T-helper 2 cell treated with Interferon-gamma antibody and Interleukin-4, amounts not matched to agents 5 μg/mL and 100 μg/mL, for 36 hours (primary cell): ENCODE measurements at regions not wholly inside any gene's neighbourhood (a gene's known extent, or its start where the extent isn't known, plus 50 kb on each side); places are given as distances from the start of the nearest gene placed in this dataset.

Experiments used
- DNase-seq: peaks from one replicate; pipeline ENCODE4 v3.0.0; 2021; ENCODE audit warnings: low spot score
- H3K27ac Mint-ChIP-seq: one replicate; pipeline ENCODE4 v1.8.0; 2021; ENCODE audit warnings: mild to moderate bottlenecking, mixed read lengths
- H3K27me3 Mint-ChIP-seq: one replicate; pipeline ENCODE4 v1.8.0; 2021; ENCODE audit warnings: low read depth, mixed read lengths
- H3K36me3 Mint-ChIP-seq: one replicate; pipeline ENCODE4 v1.8.0; 2021; ENCODE audit warnings: low read depth, mixed read lengths
- H3K4me1 Mint-ChIP-seq: one replicate; pipeline ENCODE4 v1.8.0; 2021; ENCODE audit warnings: low read depth, mixed read lengths
- H3K4me3 Mint-ChIP-seq: one replicate; pipeline ENCODE4 v1.8.0; 2022; ENCODE audit warnings: mild to moderate bottlenecking, moderate library complexity, mixed read lengths
- H3K9me3 Mint-ChIP-seq: one replicate; pipeline ENCODE4 v1.8.0; 2021; ENCODE audit warnings: mixed read lengths

DNA sequence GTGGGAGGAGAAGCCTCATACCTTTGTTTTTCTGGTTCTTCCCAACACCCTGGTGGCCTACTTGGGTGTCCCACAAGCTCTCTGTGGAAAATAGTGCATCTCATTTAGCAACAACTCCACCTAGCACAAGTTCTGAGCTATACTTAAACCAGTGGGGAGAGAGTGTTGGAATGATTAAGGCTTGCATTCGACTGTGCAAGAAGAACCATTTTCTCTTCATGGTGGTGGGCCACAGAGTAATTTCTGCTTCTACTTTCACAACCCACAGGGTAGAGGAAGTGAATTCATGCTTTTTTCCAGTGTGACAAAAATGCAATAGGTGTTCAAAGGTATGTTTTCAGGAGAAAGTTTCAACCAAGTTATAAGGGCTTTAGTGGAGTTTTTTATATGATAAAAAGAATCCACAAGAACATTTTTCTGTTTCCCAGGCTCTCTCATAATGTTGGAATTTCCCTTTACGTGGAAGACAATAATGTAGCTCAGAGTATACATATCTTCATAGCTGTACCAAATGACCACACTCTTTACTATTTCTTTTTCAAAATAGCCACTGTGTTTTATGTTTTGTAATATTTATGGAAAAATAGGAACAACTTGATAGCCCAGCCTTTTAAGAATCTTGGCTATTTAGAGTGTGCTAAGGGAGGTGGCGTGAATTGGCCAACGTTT lies 80.3 kb upstream of the HHIP start:
- Mint-ChIP-seq H3K4me3 (no peak overlapping the region), H3K27me3 (no peaks in the 10 kb centered on the region), H3K36me3 (no peaks in the 10 kb centered on the region), H3K27ac (no peak overlapping the region), H3K4me1 (no peaks in the 10 kb centered on the region), H3K9me3 (no peaks in the 10 kb centered on the region)
- DNase-seq: no peak

DNA sequence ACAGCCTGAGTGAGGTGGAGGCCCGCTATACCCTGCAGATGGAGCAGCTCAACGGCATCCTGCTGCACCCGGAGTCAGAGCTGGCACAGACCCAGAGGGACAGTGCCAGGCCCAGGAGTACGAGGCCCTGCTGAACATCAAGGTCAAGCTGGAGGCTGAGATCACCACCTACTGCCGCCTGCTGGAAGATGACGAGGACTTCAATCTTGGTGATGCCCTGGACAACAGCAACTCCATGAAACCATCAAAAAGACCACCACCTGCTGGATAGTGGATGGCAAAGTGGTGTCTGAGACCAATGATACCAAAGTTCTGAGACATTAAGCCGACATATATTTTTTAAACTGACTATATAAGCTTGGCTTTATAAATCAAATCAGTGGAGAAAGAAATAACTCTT lies 73.3 kb upstream of the HHIP start:
- no peak overlapping the region for H3K27ac Mint-ChIP-seq
- H3K36me3 Mint-ChIP-seq: no peaks in the 10 kb centered on the region
- H3K4me1 Mint-ChIP-seq: no peaks in the 10 kb centered on the region
- H3K27me3 Mint-ChIP-seq: no peaks in the 10 kb centered on the region
- no peak for DNase-seq
- no peak overlapping the region for H3K4me3 Mint-ChIP-seq
- H3K9me3 Mint-ChIP-seq: no peaks in the 10 kb centered on the region

DNA sequence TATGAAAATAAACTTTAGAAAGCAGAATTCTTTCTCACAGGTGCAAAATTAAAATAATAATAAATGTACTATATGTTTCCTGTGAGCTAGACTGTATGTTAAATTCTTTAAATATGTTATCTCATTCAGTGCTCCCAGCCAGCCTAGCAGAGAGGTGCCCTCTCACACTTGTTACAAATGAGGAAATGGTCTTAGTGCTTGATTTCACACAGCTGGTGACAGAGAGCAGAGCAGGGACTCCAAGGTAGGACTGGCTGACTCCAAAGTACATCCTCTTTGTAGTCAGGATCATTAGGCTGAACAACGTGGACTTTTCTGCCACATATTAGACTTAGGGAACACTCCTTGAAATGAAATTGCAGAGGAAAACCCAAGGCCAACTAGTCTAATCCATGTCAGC lies 72.0 kb upstream of the HHIP start:
- Mint-ChIP-seq H3K4me3 (no peak overlapping the region), H3K27me3 (no peaks in the 10 kb centered on the region), H3K4me1 (no peaks in the 10 kb centered on the region), H3K9me3 (no peaks in the 10 kb centered on the region), H3K36me3 (no peaks in the 10 kb centered on the region), H3K27ac (no peak overlapping the region)
- no peak for DNase-seq

DNA sequence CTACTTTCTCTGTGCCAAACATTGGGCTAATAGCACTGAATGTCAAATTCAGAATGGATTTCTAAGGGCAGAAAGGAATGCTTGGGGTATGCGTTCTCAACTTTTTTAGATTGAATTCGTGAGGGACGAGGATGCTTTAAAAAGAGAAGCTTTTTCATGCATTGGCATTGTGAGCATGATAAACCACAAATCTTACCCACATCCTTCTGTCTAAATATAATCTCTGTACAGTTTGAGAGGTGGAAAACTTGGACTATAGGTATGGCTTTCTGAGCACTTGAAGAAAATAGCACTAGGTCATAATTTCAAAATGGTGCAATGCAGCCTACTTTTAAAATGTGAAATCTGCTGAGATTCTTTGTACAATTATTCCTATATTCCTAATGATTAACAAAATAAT lies 71.4 kb upstream of the HHIP start:
- no peak overlapping the region for H3K4me3 Mint-ChIP-seq
- no peak overlapping the region for H3K27ac Mint-ChIP-seq
- H3K27me3 Mint-ChIP-seq: no peaks in the 10 kb centered on the region
- H3K36me3 Mint-ChIP-seq: no peaks in the 10 kb centered on the region
- no peaks in the 10 kb centered on the region for H3K9me3 Mint-ChIP-seq
- DNase-seq: no peak
- H3K4me1 Mint-ChIP-seq: no peaks in the 10 kb centered on the region

DNA sequence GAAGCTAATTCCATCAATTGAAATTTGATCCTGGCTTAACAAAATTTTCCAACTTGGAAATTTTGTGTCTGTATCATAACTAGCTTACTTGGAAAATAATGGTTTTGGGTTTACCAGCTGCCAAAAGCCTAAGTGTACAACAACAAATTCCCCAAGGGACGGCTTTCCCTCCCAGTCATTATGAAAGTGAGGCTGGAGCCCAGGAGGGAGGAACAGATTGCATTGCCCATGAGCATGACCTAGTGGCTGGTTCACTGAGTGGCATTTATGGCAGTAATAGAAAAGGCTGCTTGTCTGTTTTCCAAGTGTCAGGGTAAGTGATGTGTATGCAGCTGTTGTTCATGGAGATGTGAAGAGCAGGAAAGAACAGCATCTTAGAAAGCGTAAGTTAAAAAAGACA lies 70.8 kb upstream of the HHIP start:
- no peaks in the 10 kb centered on the region for H3K27me3 Mint-ChIP-seq
- no peaks in the 10 kb centered on the region for H3K36me3 Mint-ChIP-seq
- no peak for DNase-seq
- no peaks in the 10 kb centered on the region for H3K4me1 Mint-ChIP-seq
- no peak overlapping the region for H3K27ac Mint-ChIP-seq
- no peak overlapping the region for H3K4me3 Mint-ChIP-seq
- no peaks in the 10 kb centered on the region for H3K9me3 Mint-ChIP-seq

DNA sequence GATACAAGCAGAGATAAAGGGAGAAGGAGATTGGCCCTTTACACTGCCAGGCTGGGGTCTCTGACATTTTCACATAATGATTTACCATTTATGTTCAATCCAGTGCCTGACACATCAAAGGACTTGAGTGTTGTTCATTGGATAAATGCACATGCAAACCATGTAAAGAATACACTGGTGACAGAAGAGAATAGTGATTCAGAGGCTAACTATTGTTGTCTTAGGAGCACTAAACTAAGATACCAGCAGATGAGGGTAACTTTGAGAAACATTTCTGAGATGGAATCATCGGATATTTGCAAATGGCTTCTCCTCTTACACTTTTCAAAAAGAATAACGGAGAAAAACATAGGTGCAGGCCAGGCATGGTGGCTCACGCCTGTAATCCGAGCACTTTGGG lies 67.3 kb upstream of the HHIP start:
- H3K27ac Mint-ChIP-seq: no peak overlapping the region
- H3K9me3 Mint-ChIP-seq: no peaks in the 10 kb centered on the region
- no peak overlapping the region for H3K4me3 Mint-ChIP-seq
- H3K27me3 Mint-ChIP-seq: no peaks in the 10 kb centered on the region
- DNase-seq: no peak
- H3K4me1 Mint-ChIP-seq: no peaks in the 10 kb centered on the region
- no peaks in the 10 kb centered on the region for H3K36me3 Mint-ChIP-seq

DNA sequence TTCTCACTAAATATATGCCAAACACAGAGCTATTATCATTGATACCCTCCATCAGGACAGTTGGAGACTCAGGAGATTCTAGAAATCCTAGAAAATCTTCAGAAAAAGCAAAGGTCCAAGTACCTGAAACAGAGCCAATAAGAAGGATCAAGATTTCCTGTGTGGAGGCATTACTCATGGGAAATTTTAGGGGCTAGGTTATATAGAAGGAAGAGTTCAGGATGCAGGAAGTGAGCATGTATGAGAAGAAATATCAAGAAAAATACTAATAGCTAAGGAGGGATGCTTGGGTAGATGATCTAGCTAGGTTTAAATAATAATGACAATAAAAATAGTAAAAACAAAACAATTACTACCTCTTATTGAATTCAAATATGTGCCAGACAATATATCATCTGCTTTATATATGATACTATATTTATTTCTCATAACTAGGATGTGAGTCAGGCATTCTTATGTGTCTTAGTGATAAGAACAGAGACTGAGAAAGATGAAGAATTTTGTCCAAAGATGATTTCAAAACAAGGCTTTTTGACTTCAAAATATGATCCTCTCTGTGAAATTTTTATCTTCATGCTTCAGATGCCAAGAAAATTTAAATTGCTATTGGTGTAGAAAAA lies 66.4 kb upstream of the HHIP start:
- H3K27me3 Mint-ChIP-seq: no peaks in the 10 kb centered on the region
- no peak for DNase-seq
- no peaks in the 10 kb centered on the region for H3K36me3 Mint-ChIP-seq
- H3K4me3 Mint-ChIP-seq: no peak overlapping the region
- H3K9me3 Mint-ChIP-seq: no peaks in the 10 kb centered on the region
- H3K27ac Mint-ChIP-seq: no peak overlapping the region
- H3K4me1 Mint-ChIP-seq: no peaks in the 10 kb centered on the region

DNA sequence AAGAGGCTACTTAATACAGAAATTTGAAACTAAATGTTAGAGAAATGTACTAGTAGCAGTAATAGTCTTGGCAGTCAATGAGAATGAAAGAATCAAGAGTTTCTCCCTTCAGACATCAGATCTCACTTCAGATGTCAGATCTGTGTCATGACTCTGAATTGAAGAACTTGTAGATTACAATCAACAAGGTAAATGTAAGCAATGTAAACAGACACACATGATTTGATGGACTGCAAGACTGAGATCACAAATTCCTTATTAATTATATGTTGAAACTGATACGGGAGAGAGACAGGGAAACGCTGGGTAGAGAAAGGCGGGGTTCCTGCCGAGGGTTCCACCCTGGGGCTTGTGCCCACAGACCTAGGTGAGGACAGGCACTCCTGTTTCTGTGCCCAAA lies 65.5 kb upstream of the HHIP start:
- no peak overlapping the region for H3K27ac Mint-ChIP-seq
- no peak for DNase-seq
- no peaks in the 10 kb centered on the region for H3K9me3 Mint-ChIP-seq
- H3K27me3 Mint-ChIP-seq: no peaks in the 10 kb centered on the region
- no peaks in the 10 kb centered on the region for H3K4me1 Mint-ChIP-seq
- H3K4me3 Mint-ChIP-seq: no peak overlapping the region
- H3K36me3 Mint-ChIP-seq: no peaks in the 10 kb centered on the region

DNA sequence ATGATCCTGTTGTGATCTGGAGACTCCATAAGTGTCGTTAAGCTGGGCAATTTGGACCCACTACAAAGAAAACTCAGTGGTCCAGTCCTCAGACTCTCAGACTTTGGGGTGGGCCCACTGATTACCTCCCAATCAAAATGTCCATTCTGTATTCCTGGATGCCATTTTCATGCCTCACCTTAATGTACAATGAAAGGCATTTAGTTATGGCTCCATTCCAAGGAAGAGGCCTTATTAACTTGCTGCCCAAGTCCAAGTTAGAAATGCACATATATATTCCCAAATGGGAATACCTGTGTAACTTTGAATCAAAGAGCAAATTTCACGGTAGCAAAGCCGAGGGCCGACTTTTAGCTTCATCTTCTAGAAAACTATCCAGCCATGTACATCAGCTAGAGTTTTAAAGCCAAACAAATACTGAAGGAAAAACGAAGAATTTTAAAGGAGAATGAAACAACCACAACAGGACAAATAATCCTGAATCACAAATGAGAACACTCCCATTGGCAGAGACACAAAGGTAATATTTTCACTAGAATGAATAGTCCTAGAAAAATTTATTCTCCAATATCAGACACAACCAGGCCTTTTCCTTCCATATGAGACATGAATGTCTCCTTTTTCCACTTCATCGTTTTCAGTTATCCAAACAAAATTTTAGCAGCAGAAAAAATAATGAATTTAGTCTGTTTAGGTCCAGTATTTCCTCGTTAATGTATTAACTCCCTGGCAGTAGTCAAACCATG lies 63.7 kb upstream of the HHIP start:
- H3K9me3 Mint-ChIP-seq: no peaks in the 10 kb centered on the region
- no peak for DNase-seq
- no peak overlapping the region for H3K4me3 Mint-ChIP-seq
- no peaks in the 10 kb centered on the region for H3K4me1 Mint-ChIP-seq
- H3K27ac Mint-ChIP-seq: no peak overlapping the region
- no peaks in the 10 kb centered on the region for H3K27me3 Mint-ChIP-seq
- H3K36me3 Mint-ChIP-seq: no peaks in the 10 kb centered on the region

DNA sequence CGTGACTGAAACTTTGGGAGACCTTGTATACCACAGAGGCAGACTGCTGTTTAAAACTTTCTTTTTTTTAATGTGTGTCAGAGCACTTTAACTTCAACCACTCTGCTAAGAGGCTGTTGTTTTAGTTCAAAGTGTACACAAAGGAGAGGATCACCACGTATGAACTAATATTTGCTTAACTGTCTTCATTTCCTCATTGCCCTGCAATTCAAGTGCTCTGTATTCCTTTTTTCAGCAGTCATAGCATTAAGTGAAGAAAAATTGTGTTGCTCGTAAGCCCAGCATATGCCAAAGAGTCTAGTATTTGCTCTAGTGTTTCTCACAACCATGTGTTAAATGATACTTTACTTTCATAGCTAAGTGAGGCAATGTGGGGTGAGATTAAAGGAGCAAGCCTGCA lies 63.0 kb upstream of the HHIP start:
- Mint-ChIP-seq H3K27ac (no peak overlapping the region), H3K36me3 (no peaks in the 10 kb centered on the region), H3K4me3 (no peak overlapping the region), H3K27me3 (no peaks in the 10 kb centered on the region), H3K9me3 (peaks cover 4% of the 10 kb centered on the region), H3K4me1 (no peaks in the 10 kb centered on the region)
- DNase-seq: no peak

DNA sequence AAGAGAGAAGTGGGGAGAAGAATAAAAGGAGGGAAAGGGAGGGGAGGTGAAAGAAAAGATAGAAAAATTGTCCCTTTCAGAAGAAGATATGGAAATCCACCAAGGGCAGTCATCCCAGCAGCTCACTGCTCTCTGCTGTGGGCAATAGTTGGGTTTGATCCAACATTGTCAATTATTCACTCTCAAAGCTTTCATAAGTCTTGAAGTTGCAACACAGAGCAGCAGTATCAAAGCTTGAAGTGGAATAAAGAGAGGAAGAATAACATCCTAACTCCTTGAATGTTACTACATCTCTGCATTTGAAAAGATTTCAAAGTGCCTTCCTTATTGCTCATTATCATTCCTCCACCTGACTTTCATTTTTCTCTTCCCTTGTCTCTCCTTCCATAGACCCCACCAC lies 62.3 kb upstream of the HHIP start:
- no peaks in the 10 kb centered on the region for H3K4me1 Mint-ChIP-seq
- H3K36me3 Mint-ChIP-seq: no peaks in the 10 kb centered on the region
- no peak overlapping the region for H3K4me3 Mint-ChIP-seq
- H3K27ac Mint-ChIP-seq: no peak overlapping the region
- no peak for DNase-seq
- no peaks in the 10 kb centered on the region for H3K27me3 Mint-ChIP-seq
- peaks cover 4% of the 10 kb centered on the region for H3K9me3 Mint-ChIP-seq

DNA sequence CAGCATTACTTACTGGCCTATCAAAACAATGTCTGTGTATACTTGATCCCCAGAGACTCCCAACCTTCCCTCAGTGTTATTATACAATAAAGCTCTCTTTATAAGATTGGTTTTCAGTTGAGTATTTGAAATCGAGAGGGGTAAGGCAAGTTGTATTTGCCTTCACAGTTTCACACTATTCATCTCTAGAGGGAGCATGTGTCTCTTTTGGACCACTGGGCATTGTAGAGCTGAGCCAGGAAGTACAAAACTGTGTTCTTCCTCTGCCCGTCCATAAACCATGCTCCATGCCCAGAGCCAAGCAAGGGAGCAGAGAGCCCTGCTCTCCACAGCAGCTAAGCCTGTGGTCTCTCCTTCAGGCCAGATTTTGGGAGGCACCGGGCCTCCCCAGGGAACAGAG lies 61.5 kb upstream of the HHIP start:
- no peaks in the 10 kb centered on the region for H3K4me1 Mint-ChIP-seq
- H3K36me3 Mint-ChIP-seq: no peaks in the 10 kb centered on the region
- H3K4me3 Mint-ChIP-seq: no peak overlapping the region
- no peak overlapping the region for H3K27ac Mint-ChIP-seq
- no peak for DNase-seq
- H3K27me3 Mint-ChIP-seq: no peaks in the 10 kb centered on the region
- peaks cover 4% of the 10 kb centered on the region for H3K9me3 Mint-ChIP-seq

DNA sequence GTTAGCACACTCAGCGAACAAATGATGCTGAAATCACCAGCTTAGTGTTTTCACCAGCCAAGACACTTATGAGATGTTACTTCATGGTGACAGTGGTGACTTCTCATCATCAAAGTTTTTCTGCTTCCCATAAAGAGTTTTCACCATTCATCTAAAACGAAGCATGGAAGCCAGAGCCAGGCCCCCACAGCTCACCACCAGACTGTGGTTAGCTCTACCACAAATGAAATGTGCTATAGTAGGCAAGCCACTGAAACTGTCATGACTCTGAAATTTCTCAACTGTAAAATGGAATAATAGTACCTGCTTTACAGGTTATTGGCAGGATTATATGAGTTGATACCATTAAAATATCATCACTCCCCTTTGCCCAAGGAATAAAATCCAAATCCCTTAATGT lies 56.4 kb upstream of the HHIP start:
- peaks cover 4% of the 10 kb centered on the region for H3K9me3 Mint-ChIP-seq
- H3K4me3 Mint-ChIP-seq: no peak overlapping the region
- DNase-seq: no peak
- no peak overlapping the region for H3K27ac Mint-ChIP-seq
- H3K27me3 Mint-ChIP-seq: no peaks in the 10 kb centered on the region
- no peaks in the 10 kb centered on the region for H3K36me3 Mint-ChIP-seq
- no peaks in the 10 kb centered on the region for H3K4me1 Mint-ChIP-seq

DNA sequence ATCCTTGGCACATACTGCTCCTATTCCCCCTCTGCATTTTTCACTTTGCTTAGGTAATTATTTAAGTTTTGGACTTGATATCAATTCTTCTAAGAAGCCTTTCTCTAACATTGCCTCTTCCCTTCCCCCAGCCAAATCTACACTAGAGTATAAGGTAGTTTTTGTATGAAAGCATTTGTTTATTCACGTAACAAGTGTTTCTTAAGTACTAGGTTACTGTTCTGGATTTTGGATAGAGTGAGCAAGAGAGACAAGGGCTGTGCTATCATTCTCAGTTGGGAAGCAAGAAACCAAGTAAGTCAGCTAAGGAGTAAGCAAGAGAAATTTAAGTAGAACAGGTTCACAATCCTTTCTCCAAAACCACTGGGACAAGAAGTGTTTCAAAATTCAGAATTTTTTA lies 55.9 kb upstream of the HHIP start:
- Mint-ChIP-seq H3K36me3 (no peaks in the 10 kb centered on the region), H3K27me3 (no peaks in the 10 kb centered on the region), H3K27ac (no peak overlapping the region), H3K9me3 (peaks cover 4% of the 10 kb centered on the region), H3K4me1 (no peaks in the 10 kb centered on the region), H3K4me3 (no peak overlapping the region)
- DNase-seq: no peak
